ENCODE measurements at regions not wholly inside any gene's neighbourhood (a gene's known extent, or its start where the extent isn't known, plus 50 kb on each side); places are given as distances from the start of the nearest gene placed in this dataset.
A peak's percentile ranks its signal among the peaks of the same experiment; 100 is the strongest.

DNA sequence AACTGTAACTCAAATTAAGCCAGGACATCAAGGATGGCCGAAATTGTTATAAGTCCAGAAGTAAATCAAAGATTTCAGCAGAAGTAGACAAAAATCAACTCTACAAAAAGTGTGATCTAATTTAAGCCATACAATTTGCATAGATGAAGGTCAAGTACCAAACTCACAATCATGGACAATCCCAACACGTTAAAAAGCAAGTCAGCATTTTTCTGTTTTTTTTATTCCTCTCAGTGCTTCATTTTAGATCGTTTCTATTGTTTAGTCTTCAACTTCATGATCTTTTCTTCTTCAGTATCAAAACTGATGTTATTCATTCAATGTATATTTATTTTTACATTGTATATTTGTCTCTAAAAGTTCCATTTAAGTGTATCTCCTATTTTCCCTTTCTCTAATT is 674.3 kb upstream of the PHF14 start:
- POLR2A ChIA-PET = no interaction called here
- CTCF ChIA-PET = no interaction called here
- no peak for ATAC-seq
- Mint-ChIP-seq H3K27ac (no peak overlapping the region), H3K9me3 (no peaks in the 10 kb centered on the region), H3K4me1 (peaks cover 8% of the 10 kb centered on the region), H3K36me3 (no peaks in the 10 kb centered on the region), H3K27me3 (ENCODE audit: low read depth) (no peaks in the 10 kb centered on the region), H3K4me3 (no peak overlapping the region)
- no peak for DNase-seq (ENCODE audit: low spot score)
- TF ChIP-seq JAZF1 (CRISPR knock-in tag; IDR thresholded peaks at IDR 0.05) (no peak), ETV6 (CRISPR knock-in tag; IDR thresholded peaks at IDR 0.05) (no peak), CREB1 (CRISPR knock-in tag; IDR thresholded peaks at IDR 0.05) (no peak), ZNF416 (CRISPR knock-in tag; IDR thresholded peaks at IDR 0.05) (no peak), NR1H2 (CRISPR knock-in tag; IDR thresholded peaks at IDR 0.05) (no peak), NR3C1 (CRISPR knock-in tag; conservative IDR thresholded peaks at IDR 0.05; ENCODE audit: low read depth) (no peak), PREB (CRISPR knock-in tag; IDR thresholded peaks at IDR 0.05; ENCODE audit: borderline replicate concordance) (no peak), SMAD3 (CRISPR knock-in tag; IDR thresholded peaks at IDR 0.05; ENCODE audit: borderline replicate concordance) (no peak), ZNF396 (CRISPR knock-in tag; IDR thresholded peaks at IDR 0.05; ENCODE audit: borderline replicate concordance) (no peak), SOX15 (CRISPR knock-in tag; IDR thresholded peaks at IDR 0.05) (no peak), MXD4 (CRISPR knock-in tag; IDR thresholded peaks at IDR 0.05; ENCODE audit: borderline replicate concordance) (no peak), ZNF232 (CRISPR knock-in tag; IDR thresholded peaks at IDR 0.05) (no peak), MYBL2 (CRISPR knock-in tag; IDR thresholded peaks at IDR 0.05) (no peak), SP1 (CRISPR knock-in tag; conservative IDR thresholded peaks at IDR 0.05) (no peak), NR2C2 (CRISPR knock-in tag; IDR thresholded peaks at IDR 0.05) (no peak), TP53 (CRISPR knock-in tag; IDR thresholded peaks at IDR 0.05) (no peak)
- TF ChIP-seq, protein P1, sequence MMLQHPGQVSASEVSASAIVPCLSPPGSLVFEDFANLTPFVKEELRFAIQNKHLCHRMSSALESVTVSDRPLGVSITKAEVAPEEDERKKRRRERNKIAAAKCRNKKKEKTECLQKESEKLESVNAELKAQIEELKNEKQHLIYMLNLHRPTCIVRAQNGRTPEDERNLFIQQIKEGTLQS (CRISPR knock-in tag; conservative IDR thresholded peaks at IDR 0.05) = no peak
- TF ChIP-seq, protein P2, sequence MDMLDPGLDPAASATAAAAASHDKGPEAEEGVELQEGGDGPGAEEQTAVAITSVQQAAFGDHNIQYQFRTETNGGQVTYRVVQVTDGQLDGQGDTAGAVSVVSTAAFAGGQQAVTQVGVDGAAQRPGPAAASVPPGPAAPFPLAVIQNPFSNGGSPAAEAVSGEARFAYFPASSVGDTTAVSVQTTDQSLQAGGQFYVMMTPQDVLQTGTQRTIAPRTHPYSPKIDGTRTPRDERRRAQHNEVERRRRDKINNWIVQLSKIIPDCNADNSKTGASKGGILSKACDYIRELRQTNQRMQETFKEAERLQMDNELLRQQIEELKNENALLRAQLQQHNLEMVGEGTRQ (CRISPR knock-in tag; IDR thresholded peaks at IDR 0.05) = no peak
- TF ChIP-seq, protein P3, sequence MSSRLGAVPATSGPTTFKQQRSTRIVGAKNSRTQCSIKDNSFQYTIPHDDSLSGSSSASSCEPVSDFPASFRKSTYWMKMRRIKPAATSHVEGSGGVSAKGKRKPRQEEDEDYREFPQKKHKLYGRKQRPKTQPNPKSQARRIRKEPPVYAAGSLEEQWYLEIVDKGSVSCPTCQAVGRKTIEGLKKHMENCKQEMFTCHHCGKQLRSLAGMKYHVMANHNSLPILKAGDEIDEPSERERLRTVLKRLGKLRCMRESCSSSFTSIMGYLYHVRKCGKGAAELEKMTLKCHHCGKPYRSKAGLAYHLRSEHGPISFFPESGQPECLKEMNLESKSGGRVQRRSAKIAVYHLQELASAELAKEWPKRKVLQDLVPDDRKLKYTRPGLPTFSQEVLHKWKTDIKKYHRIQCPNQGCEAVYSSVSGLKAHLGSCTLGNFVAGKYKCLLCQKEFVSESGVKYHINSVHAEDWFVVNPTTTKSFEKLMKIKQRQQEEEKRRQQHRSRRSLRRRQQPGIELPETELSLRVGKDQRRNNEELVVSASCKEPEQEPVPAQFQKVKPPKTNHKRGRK (CRISPR knock-in tag; IDR thresholded peaks at IDR 0.05; ENCODE audit: borderline replicate concordance) = no peak
- TF ChIP-seq, protein P4, sequence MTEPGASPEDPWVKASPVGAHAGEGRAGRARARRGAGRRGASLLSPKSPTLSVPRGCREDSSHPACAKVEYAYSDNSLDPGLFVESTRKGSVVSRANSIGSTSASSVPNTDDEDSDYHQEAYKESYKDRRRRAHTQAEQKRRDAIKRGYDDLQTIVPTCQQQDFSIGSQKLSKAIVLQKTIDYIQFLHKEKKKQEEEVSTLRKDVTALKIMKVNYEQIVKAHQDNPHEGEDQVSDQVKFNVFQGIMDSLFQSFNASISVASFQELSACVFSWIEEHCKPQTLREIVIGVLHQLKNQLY (CRISPR knock-in tag; IDR thresholded peaks at IDR 0.05) = no peak

DNA sequence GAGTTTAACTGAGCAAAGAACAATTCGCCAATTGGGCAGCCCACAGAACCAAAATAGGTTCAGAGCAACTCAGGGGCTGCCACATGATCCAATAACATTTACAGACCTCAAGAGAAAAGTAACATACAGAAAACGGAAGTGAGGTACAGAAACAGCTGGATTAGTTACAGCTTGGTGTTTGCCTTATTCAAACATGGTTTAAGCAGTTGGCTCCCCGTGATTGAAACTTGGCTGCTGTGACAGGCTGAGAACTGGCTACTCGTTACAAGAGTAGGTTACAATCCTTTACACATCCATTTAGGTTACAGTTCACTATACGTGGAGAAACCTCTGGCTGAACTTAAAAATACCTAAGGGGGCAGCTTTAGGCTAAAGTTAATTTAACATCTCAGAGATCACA is 673.1 kb upstream of the PHF14 start:
- ChIA-PET CTCF (interaction anchor here (1.3 kb wide), 1 partner anchor 112 kb away, joined by 4 read pairs; no protein-coding TSS in a partner anchor), POLR2A (no interaction called here)
- Mint-ChIP-seq H3K9me3 (peaks cover 2% of the 10 kb centered on the region), H3K36me3 (no peaks in the 10 kb centered on the region), H3K4me1 (peaks cover 8% of the 10 kb centered on the region), H3K4me3 (no peak overlapping the region), H3K27me3 (ENCODE audit: low read depth) (no peaks in the 10 kb centered on the region), H3K27ac (no peak overlapping the region)
- no peak for DNase-seq (ENCODE audit: low spot score)
- TF ChIP-seq MYBL2 (CRISPR knock-in tag; IDR thresholded peaks at IDR 0.05) (no peak), ZMAT4 (CRISPR knock-in tag; IDR thresholded peaks at IDR 0.05) (no peak), ZNF232 (CRISPR knock-in tag; IDR thresholded peaks at IDR 0.05) (no peak), GTF2I (CRISPR knock-in tag; conservative IDR thresholded peaks at IDR 0.05) (no peak), ELF4 (CRISPR knock-in tag; IDR thresholded peaks at IDR 0.05; ENCODE audit: low read depth) (no peak), ETV6 (CRISPR knock-in tag; IDR thresholded peaks at IDR 0.05) (no peak), ZNF219 (CRISPR knock-in tag; IDR thresholded peaks at IDR 0.05; ENCODE audit: borderline replicate concordance) (no peak), NR1H2 (CRISPR knock-in tag; IDR thresholded peaks at IDR 0.05) (no peak)
- TF ChIP-seq, protein P5, sequence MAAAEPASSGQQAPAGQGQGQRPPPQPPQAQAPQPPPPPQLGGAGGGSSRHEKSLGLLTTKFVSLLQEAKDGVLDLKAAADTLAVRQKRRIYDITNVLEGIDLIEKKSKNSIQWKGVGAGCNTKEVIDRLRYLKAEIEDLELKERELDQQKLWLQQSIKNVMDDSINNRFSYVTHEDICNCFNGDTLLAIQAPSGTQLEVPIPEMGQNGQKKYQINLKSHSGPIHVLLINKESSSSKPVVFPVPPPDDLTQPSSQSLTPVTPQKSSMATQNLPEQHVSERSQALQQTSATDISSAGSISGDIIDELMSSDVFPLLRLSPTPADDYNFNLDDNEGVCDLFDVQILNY (CRISPR knock-in tag; IDR thresholded peaks at IDR 0.05) = no peak
- TF ChIP-seq, protein P4 (CRISPR knock-in tag; IDR thresholded peaks at IDR 0.05) = no peak
- TF ChIP-seq, protein P6, sequence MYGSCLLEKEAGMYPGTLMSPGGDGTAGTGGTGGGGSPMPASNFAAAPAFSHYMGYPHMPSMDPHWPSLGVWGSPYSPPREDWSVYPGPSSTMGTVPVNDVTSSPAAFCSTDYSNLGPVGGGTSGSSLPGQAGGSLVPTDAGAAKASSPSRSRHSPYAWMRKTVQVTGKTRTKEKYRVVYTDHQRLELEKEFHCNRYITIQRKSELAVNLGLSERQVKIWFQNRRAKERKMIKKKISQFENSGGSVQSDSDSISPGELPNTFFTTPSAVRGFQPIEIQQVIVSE (CRISPR knock-in tag; IDR thresholded peaks at IDR 0.05; ENCODE audit: borderline replicate concordance) = no peak
- peak; percentile 41 for ATAC-seq

Data from WTC11 (cell line).